ENCODE measurements at regions not wholly inside any gene's neighbourhood (a gene's known extent, or its start where the extent isn't known, plus 50 kb on each side); places are given as distances from the start of the nearest gene placed in this dataset.
"Not testable (repeated sequence)": the region's sequence is repeated elsewhere in the genome, so short reads cannot be mapped to it uniquely, and the experiment has no call there.

DNA sequence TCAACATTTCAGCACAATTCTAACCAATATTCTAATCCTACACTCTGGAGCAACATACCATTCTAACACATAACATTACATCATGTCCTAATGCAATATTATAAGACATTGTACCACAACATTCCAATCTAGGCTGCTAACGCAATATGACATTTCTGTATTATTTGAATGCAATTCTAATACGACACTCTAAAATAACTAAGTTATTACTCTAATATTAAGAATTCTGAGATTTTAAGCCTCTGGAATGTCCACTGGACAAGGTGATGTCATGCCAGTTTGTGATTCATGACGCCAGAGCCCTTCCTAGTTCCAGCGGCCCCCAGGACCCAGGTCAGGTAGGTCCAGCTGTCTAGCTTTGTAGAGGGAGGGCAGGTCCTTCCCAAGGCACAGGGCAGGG lies 69.7 kb upstream of the SIRPA start:
- DNase-seq = no peak

DNA sequence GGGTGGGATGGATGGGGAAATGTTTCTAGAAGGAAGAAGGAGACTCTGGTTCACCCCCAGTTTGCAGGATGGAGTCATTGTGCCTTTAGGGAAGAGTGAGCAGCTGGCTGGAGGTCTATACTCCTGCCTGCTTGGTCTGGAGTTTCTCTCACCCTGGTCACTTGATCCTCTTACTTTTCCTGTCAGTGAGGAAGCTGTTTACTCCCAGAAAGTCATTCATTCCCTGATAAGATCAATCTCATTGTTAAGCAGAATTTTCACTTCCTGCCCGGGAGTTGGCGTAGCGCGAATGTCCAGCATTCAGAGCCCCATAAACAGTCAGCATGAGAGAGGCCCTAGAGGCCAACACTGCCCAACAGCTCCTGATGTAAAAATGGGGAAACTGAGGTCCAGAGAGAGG lies 70.4 kb upstream of the SIRPA start:
- DNase-seq = no peak

DNA sequence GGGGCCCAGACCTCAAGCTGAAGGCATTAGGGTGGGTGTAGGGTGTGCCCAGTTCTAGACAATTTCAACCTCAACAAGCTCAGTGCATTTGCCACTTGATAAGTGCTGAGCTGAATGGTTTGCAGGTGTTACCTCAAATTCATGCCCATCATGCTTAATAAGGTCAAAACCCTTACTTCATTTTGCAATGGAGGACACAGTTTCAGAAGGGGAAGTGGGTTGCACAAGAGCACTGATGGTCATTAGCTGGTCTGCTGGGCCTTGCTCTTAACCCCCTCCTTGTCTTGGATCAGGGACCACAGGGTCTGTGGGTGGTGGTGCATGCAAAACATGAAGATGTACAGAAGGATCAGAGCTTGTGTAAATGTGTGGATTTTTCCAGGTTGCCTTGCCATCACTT lies 71.0 kb upstream of the SIRPA start:
- DNase-seq = no peak

DNA sequence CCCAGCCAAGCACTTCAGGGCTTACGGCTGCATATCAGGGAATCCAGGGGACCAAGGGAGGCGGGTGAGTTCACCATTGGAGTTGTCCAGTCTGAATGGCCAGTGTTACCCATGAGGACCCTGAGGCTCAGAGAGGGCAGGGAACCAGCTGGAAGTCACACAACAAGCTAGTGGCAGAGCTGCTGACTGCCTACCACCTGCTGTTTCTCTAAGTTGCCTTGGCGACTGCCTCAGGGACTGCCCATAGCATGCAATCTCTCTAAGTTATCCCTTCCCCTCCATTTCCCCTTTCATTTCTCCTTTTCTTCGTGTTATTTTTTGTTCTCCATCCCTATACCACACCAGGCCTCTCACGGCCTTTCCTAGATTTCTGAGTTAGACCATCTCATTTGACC lies 71.8 kb upstream of the SIRPA start:
- DNase-seq = no peak

DNA sequence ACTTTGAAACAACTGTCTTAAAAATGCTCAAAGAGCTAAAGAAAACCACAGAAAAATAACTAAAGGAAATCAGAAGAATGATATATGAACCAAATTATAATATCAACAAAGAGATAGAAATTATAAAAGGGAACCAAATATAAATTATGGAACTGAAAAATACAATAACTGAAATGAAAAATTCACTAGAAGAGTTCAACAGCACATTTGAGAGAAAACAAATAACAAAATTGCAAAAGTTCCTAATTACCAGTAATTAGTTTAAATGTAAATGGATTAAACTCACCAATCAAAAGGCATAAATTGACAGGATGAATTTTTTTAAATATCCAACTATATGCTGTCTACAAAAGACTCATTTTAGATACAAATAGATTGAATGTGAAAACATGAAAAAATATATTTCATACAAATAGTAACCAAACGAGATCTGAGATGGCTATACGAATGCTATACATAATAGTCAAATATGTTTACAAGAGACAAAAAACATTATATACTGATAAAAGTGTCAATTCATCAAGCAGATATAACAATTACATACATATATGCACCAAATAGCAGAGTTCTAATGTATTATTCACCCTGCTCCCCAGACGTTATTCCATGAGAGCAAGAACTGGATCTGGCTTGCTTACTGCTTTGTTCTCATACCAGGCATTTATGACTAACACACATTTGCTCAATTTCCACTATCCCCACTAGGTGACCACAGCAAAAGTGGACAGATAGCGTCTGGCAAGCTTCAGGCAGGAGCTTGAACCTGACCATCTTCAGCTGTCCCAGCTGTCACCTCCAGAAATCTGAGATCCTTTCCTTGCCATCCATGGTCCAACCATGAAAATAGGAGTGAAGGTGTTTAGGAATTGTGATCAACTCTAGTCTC lies 72.4 kb upstream of the SIRPA start:
- no peak for DNase-seq

DNA sequence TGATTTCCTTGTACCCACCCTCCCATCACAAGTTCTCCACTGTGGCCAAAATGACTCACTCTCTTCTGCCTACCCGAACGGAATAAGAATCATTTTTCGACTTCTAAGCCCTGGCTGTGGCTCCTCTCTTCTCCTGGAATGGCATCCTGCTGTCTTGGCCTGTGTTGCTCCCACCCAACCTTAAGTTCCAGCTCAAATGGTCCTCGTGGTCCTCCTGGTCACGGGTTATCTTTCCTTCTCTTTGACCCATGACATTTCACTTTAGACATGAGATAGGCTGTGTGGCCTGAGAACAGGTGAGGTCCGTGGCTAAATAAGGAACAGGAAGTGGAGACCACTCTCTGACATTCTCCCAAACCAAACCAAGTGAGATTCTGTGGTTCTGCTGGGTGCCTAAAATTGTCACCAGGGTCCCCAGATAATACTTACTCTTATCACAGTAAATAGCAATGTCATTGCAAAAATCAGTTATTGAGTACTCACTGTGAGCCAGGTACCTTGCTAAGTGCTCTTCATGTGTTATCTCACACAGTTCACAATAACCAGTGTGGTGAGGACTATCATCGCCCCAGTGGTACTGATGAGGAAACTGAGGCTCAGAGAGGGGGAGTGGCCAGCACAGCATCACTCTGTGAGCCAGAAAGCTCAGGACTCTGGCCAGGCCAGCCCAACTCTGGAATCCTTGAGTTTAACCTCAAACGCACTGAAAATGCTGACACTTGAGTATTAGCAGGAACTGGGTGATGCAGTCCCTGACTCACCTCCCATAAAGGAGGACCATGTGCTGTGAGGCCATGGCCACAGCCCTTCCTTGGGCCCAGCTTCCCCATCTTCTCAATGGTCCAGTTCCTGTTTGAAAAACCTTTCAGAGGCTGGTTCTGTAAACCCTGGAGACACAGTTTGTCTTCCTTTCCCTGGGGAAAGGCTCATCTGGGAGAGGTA lies 74.8 kb upstream of the SIRPA start:
- no peak for DNase-seq

DNA sequence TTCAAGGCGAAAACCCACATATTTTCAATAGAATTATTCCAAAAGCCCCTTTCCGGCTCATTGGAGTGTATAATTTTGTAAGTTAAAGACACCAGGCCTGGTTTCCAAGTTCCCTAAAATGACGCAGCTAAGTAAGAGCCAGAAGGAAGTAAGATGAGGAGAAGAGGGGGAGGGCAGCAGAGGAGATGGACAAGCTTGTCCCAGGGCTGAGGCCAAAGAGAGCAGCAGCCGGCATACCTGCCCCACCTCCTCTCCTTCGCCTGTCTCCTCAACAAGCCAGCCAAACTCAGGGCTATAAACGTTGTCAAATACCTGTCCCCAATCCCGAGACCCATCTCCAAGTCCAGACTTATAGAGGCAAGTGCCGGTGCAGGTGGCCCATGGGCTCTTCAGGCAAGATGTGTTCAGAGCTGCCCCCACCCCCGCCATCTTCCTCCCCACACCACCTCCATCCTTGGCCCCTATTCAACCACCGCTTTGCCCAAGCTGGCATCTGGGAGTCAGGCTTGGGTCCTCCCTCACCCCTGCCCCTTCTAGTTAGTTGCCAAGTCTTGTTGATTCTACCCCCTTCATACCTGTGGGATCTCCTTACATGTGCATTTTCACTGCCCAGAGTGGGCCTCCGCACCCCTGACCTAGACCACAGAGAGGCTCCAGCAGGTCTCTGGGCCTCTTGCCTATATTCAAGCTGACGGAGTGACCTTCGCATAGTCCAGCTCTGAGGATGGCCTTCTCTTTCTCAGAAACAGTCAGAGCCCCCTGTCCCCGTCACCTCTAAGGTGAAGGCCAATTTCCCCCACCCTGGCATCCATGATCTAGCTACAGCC lies 75.7 kb upstream of the SIRPA start:
- no peak for DNase-seq

DNA sequence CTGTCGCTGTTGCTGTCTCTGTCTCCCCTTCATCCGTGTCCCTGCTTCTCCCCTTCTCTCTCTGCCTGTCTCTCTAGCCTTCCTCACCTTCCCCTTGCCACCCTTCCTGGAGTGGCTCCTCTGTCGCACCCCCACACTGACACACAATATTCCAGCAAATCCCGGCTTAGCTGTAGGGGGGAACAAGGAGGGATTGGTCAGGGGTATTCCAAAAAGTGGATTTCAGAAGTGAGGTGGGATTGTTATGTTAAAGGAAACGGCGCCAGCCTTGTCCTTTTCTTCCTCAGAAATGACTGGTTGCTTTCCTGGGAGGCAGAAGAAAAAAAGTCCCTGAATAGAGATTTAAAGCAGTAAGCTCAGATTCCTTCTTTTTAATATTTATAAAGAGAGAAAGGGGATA lies 76.3 kb upstream of the SIRPA start:
- DNase-seq = no peak

DNA sequence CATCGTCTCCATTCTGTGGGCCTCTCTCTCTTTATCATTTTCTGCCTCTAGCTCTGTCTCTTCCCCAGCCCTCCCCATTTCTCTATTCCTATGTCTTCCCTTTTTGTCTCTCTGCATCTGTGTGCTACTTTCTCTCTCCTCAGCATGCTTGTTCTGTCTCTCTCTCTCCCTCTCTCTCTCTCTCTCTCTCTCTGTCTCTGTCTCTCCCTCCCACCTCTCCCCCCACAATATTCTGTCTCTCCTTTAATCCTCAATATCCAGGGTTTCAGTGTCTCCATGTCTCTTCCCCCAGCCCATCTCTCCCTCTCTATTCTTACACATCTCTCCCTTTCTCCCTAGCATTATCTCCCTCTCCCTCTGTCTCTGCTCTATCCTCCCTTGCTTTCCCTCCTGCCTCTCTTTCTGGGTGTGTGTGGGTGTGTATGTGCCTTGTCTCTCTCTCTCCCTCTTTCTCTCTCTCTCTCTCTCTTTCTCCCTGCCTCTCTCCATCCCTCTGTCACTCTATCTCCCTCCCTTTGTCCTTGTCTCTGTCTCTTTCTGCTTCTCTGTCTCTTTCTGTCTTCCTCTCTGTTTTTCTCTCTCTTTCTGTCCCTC lies 76.9 kb upstream of the SIRPA start:
- DNase-seq = no peak

DNA sequence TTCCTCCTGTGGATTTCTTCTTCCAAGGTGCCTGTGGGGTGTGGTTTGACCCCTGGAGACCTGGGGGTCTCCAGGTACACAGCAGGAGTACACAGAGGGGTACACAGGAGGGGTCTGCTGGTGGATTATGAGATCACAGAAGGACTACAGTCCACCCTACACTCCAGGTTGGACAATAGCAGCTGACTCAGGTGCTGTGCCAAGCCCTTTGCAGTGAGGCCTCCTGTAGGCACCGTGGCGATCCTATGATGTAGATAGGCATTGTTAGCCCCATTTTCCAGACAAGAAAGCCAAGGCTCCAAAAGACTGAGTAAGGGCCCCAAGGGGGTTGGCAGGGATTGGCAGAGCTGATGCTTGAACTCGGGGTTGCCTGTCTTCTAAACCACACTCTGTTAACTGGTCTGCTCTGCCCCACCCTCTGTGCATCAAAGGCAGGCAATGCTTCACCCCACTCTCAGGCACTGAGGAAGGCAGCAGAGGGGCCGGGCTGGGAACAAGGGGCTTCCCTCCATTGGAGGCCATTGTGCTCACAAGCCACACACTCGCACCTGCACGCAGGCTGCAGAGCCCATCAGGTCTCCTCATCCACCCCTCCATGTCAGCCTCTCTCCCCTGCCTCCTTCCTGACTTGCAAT lies 77.5 kb upstream of the SIRPA start:
- no peak for DNase-seq

DNA sequence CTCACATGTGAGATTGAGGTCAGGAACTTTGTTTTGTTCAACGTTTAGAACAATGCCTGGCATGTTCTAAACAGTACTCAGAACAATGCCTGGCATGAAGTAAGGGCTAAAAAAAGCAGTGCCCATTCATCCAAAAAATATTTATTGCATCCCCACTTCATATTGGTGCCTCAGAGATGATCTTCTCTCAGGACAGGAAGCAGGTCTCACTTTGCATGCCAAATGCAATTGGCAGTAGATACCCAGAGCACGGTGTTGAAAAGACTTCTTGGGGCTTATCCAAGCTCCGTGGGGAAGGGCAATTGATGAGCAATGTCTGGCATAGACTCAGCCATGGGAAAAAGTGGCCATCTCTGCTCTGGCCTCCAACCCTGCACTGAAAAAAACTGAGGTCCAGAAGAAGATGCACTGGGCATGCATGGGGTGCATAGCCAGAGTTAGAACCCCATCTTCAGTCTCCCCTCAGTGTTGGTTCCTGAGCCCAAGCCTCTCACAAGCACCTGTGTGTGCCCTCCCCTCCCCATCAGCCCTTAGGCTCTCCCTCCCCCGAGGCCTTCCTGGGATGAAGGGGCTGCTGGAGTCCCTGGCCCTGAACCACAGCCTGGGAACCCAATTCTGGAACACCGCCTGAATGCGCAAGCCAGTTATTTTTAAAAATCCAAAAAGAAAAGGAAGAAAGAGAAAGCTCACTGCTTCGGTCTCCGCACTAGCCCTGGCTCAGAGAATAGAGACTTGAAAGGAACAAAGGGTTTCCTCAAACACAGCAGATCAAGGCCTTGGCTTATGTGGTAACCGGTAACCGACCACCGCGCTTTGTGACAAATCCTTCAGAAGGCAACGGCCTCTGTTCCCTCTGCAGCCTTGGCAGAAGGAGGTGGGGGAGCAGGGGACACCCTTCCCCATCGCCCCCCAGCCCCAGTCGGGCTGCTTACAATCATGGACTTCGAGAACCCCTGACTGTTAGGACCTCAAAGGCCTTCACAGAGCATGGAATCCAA lies 78.5 kb upstream of the SIRPA start:
- no peak for DNase-seq

DNA sequence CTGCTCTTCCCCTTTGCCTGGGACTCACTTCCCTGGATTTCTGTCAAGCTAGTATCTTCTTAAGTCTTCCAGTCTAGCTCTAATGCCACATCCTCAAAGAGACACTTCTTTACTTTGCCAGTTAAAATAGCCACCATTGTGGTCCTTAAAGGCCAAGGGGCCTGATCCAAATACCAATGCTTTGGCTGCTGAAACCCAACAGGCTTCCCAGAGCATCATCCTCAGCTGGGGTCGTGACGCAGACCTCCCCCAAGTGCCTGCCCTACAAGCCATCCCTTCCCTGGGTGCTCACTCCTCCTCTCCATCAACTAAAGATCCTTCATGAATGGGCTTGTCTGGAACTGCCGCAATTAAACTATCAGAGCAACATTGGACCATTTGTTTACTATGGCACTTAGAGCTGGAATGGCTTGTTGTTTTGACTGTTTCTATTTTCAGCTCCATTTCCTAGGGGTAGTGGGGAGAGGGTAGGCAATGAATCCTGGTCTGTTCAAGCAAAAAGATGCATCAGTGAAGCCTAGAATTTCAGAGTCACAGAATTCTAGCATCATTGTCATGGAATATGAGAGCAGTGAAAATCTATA lies 79.6 kb upstream of the SIRPA start:
- no peak for DNase-seq

DNA sequence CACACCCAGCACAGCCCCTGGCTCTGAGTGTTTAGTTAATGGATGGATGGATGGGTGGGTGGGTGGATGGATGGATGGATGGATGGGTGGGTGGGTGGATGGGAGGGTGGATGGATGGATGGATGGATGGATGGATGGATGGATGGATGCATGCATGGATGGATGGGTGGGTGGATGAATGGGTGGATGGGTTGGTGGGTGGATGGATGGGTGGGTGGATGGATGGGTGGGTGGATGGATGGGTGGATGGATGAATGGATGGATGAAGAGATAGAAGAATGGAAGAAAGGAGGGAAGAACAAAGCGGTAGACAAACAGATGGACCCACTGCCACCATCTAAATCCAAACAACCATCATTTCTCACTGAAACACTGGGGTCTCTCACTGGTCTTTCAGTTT lies 80.3 kb upstream of the SIRPA start:
- DNase-seq = not testable (repeated sequence)

DNA sequence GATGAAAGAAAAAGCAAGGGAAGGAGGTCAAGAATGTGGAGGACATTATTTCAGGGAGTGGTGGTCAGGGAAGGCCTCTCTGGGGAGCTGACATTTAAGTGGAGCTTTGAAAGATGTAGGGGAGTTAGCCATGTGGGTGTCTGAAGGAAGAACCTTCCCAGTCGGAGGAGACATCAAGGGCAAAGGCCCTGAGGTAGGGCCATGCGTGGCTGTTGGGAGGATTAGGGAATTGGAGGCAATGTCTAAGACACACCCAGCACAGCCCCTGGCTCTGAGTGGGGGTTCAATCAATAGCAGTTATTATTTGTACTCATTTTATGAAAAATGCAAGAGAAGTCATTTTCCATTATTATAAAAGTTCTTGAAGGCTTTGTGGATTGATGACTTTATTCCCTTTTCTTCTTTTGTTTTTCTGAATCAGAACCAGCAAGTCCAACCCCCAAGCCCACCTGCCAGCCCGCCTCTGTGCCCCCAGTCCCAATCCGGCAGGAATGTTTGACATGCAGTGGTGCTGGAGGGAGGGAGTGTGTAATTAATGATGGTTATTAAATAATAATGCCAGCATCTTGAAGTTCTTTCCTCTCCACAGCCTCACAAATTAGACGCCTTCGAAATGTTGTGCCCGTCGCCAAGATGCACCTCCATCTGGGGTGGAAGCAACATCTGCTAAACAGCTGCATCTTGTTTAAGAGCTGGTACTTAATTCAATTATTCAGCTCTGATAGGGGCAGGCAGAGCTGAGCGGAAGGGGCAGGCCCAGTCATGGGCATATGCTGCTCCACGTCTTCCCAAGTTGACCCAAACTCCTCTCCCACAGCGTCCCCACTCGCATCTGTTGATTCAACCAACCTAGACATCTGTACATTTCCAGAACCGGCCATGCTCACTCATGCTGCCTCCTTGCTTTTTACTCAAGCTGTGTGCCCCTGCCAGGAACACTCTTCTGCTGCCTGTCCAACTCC lies 81.3 kb upstream of the SIRPA start:
- DNase-seq = no peak

DNA sequence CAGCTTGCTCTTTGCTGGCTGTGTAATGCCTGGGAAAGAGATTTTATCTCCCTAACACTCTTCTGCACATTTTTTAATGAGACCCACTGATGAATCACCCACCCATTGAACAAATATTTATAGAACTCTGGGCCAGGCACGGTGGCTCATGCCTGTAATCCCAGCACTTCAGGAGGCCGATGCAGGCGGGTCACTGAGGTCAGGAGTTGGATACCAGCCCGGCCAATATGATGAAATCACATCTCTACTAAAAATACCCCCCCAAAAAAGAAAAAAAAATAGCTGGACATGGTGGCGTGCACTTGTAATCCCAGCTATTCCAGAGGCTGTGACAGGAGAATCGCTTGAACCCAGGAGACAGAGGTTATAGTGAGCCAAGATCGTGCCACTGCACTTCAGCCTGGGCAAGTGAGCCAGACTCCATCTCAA lies 82.1 kb upstream of the SIRPA start:
- no peak for DNase-seq

DNA sequence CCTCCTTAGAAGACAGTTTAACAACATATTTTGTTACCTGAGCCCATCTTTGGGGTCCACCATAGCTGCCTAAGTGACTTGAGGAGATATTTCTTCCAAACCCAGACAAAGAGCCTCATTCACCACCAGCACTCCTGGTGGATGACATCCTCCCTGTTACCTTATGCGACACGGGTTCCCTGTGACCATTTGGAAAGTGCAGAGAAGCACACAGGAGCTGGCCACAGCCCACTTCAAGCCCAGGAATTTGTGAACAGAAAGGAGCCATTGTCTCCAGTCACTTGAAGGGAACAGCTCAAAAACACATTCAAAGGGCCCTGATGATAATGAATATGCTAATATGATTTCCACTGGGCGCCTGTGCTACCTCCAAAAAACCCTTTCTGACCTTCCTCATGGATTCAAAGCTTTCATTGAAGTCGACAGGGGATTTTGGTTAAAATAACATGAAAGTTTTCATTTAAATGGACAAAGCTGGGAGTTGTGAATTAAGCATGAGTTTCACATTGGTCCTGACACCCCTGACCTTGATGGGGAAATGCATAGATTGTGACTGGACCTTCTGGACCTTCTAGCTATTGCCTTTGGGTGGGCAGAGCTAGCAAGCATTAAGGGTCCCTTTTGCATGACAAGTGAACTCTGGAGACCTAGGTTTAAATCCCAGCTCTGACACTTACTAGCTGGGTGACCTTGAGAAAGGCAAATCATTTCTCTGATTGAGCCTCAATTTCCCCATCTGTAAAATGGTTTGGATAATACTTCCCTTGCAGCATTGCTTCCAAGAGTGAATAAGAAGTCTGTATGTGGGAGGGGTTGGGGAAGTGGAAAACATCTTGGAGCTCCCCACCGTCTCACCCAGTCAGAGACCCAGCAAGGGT lies 83.3 kb upstream of the SIRPA start:
- no peak for DNase-seq

DNA sequence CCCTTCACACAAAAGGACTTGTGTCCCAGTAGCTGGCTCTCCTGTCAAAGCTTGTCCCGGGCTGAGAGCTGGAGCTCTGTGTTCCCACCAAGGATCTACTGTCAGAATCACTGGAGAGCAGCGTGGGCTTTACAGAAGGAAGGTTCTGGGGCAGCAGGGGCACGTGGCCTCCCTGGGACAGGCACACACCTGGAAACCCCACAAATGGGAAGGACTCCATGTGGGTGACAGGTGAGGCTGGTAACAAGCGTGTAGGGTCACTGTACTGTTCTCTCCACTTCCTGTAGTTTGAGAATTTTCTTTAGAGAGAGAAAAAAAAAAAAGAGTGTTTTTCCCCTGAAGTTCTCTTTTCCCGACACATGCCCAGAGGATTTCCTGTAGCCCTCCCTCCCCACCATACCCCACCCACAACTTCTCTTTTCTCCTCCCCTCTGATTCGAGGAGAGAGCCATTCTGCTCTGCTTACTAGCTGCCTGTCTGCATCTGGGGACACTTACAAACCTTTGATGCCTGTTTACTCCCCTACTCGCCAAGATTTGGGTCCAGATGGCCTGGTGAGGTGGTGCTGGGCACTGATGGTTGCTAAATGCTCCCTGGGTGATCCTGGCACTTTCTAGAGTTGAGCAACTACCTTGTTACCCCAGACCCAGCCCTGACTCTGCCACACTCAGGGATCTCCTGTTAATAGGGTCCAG lies 84.1 kb upstream of the SIRPA start:
- no peak for DNase-seq

DNA sequence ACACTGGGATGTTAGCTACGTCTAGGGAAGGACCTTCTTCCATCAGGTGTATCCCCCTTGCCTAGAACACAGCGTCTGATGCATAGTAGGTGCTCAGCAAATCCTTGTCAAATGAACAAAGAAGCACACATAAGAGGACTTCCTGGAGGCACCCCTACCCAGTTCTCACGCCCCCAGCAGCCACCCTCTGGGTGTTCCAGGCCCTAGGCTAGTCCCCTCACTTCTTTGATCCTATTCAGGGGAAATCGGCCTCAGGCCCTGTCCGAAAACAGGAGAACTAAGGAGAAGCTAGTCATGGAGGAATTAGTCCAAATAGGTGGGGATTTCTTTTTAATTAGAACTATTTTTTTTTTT lies 84.7 kb upstream of the SIRPA start:
- no peak for DNase-seq
